HTR-8/SVneo (cell line): ENCODE measurements at regions not wholly inside any gene's neighbourhood (a gene's known extent, or its start where the extent isn't known, plus 50 kb on each side); places are given as distances from the start of the nearest gene placed in this dataset.
A peak's percentile ranks its signal among the peaks of the same experiment; 100 is the strongest.
"Not testable (repeated sequence)": the region's sequence is repeated elsewhere in the genome, so short reads cannot be mapped to it uniquely, and the experiment has no call there.

Experiments
- DNase-seq: peaks from one replicate; pipeline ENCODE4 v3.0.0; 2011; ENCODE audit warnings: low spot score, mixed read lengths; ENCODE audit not compliant: insufficient read length
- FAIRE-seq: peaks from 2 replicates; lab custom pipeline; 2011; peaks lifted over from hg19 to GRCh38; lab: Jason Lieb, UNC

DNA sequence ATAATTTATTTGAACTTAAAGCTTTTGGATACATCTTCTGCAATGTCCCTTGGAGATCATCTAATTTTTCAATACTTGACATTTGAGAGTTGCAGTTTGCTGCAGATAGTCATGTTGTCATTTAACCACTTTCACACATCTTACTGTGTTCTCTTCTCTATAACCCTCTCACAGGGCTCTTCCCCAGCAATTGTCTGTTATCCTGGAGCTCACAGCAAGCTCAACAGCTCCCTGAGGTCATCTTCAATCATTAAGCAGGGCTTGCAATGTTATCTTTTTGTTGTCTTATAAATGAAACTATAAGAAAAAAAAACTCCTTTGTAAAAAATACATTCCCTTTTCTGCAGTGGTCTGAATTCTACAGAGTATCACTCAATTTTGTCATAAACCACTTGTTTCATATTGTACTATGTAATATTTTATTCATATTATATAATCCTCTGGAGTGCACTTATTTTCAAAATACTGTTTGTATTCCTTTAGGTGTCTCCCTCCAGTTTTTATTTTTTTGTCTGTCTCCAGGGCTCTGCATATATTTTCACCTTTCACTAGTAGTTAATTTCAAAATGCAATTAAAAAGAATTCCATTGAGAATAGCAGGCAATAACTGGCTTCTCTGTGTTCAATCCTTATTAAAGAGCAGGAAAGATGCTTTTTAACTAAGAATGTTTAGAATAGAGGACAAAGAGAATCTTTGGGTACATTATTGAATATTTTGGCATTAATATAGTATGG lies 106.3 kb upstream of the ARSJ start:
- FAIRE-seq: no peak
- no peak for DNase-seq

DNA sequence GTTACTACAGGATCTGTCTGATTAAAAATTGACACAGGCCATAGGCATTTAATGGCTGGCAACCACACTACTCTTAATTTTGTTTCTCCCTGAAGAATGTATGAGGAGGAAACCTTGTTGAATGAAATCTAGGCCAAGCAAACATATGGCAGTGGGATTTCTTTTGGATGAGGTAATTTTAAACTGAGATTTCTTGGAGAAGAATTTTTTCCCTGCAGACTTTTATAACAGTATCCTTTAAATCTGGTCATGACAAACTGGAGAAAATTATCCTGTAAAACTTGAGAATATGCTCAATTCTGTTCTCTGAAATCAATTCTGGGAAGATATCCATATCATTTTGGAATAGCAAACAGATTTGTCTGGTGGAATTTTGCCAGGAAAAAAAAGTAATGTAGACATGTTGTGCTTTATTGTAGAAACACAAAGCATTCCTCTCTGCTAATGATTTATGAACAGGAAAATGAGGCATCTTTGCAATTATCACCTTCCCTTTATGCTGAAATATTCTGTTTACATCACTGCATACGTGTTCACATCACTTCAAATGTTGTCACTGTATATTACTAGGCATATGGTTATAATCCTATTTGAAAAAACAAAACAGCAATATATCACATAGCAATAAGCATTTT lies 108.3 kb upstream of the ARSJ start:
- no peak for FAIRE-seq

GRCh38 chr4:114088481-114088880 lies 109.0 kb upstream of the ARSJ start:
- DNase-seq (no peak), FAIRE-seq (no peak)

More for the DNA sequence above, 108.3 kb upstream of the ARSJ start:
- DNase-seq: peak; percentile 40

GRCh38 chr4:114091546-114091945 lies 112.1 kb upstream of the ARSJ start:
- no peak for DNase-seq
- FAIRE-seq: no peak

DNA sequence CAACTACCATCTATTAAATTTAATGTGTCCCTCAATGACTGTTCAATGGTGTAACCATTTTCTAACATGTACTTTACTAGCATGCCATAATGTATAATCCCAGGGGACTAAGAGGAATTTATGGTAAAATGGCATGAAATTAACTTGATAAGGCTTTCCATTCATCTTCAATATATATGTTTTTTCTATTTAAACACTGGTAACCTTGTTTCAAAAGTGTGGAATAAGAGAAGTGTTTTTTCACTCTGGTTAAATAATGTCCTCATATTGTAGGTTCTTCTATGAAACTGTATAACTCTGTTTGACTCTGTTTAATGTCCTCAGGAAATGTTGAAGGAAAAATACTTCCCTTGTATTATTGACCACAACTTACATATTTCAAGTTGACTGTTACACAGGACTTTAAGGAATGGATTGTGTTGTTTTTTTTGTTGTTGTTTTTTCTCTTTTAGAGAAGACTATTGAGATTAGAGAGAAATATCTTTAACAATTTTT lies 113.8 kb upstream of the ARSJ start:
- no peak for DNase-seq
- FAIRE-seq: no peak

- DNase-seq (no peak), FAIRE-seq (no peak)
Observed at GRCh38 chr4:114100288-114101031, 121.0 kb upstream of the ARSJ start.

GRCh38 chr4:114103908-114104307 lies 124.5 kb upstream of the ARSJ start:
- no peak for DNase-seq
- no peak for FAIRE-seq

GRCh38 chr4:114108869-114109268 lies 129.4 kb upstream of the ARSJ start:
- FAIRE-seq: no peak
- DNase-seq: peak; percentile 20

GRCh38 chr4:114109776-114110175 lies 130.3 kb upstream of the ARSJ start:
- no peak for FAIRE-seq
- DNase-seq: no peak

DNA sequence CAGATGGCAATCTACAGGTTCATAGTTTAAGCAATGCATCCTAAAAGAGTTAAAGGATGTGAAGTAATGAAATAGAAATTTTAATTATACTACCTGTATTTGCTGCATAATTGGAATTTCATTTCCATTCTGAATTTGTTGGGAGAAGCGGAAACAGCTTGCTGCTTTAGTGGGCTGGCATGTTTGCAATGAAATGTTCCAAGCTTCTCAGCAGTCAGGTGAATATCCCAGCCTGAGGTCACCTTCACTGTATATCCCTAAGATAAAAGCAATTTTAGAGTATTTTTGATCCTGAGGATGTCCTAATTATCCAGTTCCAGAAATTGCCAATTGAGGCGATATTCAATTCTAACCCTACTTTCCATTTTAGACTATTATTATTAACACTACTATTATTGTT lies 136.1 kb upstream of the ARSJ start:
- no peak for DNase-seq
- no peak for FAIRE-seq

DNA sequence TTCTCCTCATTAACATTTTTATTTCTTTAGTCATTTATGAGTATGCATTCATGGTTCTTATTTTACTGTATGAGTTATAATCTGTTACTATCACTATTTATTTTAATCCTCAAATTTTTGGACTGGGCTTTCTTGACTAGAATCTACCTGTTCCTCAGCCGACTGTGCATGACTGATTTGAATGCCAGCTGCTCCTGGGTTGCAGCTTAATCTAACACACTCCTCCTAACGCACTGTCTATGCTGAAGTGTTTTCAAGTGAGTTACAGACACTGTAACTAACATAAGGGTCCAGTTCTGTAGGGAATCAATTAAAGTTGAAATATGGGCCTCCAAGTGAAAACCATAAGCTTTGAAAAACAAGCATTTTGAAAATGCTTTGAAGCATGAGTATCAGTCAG lies 137.4 kb upstream of the ARSJ start:
- no peak for DNase-seq
- no peak for FAIRE-seq

- FAIRE-seq (no peak), DNase-seq (no peak)
Observed at GRCh38 chr4:114121221-114121620, 141.8 kb upstream of the ARSJ start.

- FAIRE-seq (no peak), DNase-seq (no peak)
Observed at GRCh38 chr4:114132199-114132598, 152.8 kb upstream of the ARSJ start.

GRCh38 chr4:114132830-114133229 lies 153.4 kb upstream of the ARSJ start:
- no peak for FAIRE-seq
- no peak for DNase-seq

DNA sequence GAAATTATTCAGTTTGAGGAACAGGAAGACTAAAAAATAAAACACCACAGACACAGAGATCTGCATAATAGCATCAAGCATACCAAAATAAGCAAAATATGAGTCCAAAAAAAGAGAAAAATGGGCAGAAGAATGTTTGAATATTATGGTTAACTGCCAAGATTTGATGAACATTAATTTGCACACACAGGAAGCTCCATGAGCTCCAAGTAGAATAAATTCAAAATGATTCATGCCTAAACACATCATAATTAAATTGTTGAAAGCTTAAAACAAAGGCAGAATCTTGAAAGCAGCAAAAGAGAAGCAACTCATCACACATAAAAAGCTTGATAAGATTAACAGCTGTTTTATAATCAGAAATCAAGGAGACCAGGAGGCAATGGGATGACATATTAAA lies 156.6 kb upstream of the ARSJ start:
- FAIRE-seq (no peak), DNase-seq (no peak)

- DNase-seq (no peak), FAIRE-seq (no peak)
Observed at GRCh38 chr4:114137984-114138383, 158.5 kb upstream of the ARSJ start.

GRCh38 chr4:114146947-114147618 lies 167.6 kb upstream of the ARSJ start:
- no peak for DNase-seq
- no peak for FAIRE-seq

DNA sequence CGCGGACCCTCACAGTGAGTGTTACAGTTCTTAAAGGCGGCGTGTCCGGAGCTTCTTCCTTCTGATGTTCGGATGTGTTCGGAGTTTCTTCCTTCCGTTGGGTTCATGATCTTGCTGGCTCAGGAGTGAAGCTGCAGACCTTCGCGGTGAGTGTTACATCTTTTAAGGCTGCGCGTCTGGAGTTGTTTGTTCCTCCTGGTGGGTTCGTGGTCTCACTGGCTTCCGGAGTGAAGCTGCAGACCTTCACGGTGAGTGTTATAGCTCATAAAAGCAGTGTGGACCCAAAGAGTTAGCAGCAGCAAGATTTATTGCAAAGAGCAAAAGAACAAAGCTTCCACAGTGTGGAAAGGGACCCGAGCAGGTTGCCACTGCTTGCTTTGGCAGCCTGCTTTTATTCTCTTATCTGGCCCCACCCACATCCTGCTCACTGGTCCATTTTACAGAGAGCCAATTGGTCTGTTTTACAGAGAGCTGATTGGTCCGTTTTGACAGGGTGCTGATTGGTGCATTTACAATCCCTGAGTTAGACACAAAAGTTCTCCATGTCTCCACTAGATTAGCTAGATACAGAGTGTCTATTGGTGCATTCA lies 168.3 kb upstream of the ARSJ start:
- not testable (repeated sequence) for FAIRE-seq, DNase-seq

- not testable (repeated sequence) for FAIRE-seq, DNase-seq
Observed at GRCh38 chr4:114148372-114149070, 169.1 kb upstream of the ARSJ start.

- DNase-seq: no peak
- no peak for FAIRE-seq
Observed at GRCh38 chr4:114156371-114156770, 176.9 kb upstream of the ARSJ start.
